Sigmoid colon (tissue), 6 donors: ENCODE measurements at regions not wholly inside any gene's neighbourhood (a gene's known extent, or its start where the extent isn't known, plus 50 kb on each side); places are given as distances from the start of the nearest gene placed in this dataset.
A peak's percentile ranks its signal among the peaks of the same experiment; 100 is the strongest.

Source experiments
- DNase-seq: peaks from one replicate; pipeline ENCODE4 v3.0.0-alpha.2; 2019
- H3K27ac ChIP-seq, 4 donors: fragments of 200-600 bp; sonication (generic); one replicate each; pipeline ENCODE4 v1.5.1; 2016 to 2019; ENCODE audit warnings: mild to moderate bottlenecking in 1 of 4
- H3K27me3 ChIP-seq, 3 donors: fragments of 200-600 bp; sonication (generic); one replicate each; pipeline ENCODE4 v1.5.1; 2019; ENCODE audit warnings: mild to moderate bottlenecking in 1 of 3
- H3K36me3 ChIP-seq, 4 donors: fragments of 200-600 bp; sonication (generic); one replicate each; pipeline ENCODE4 v1.5.1; 2016 to 2019
- H3K4me1 ChIP-seq, 4 donors: fragments of 200-600 bp; sonication (generic); one replicate each; pipeline ENCODE4 v1.5.1; 2017 to 2019
- H3K4me3 ChIP-seq, 4 donors: fragments of 200-600 bp; sonication (generic); one replicate each; pipeline ENCODE4 v1.5.1; 2017 to 2019; ENCODE audit warnings: mild to moderate bottlenecking in 2 of 4, moderate library complexity in 1 of 4
- H3K9me3 ChIP-seq, 4 donors: fragments of 200-600 bp in 3 of 4; sonication (generic) in 3 of 4; one replicate each; pipeline versions ENCODE4 v1.5.1 to v1.6.1; 2013 to 2019
- CTCF ChIP-seq, 4 experiments: fragments of 450-650 bp in 3 of 4; fragments of 200-600 bp in 1 of 4; IDR thresholded peaks; one replicate each; pipeline ENCODE4 v1.5.1; 2016 to 2019; ENCODE audit warnings: antibody characterized with exemption in 4 of 4, mild to moderate bottlenecking in 3 of 4, moderate library complexity in 2 of 4
- EP300 ChIP-seq, 4 donors: sonication (generic); formaldehyde crosslinking; IDR thresholded peaks; one replicate each; pipeline ENCODE4 v1.6.1; 2017; ENCODE audit warnings: antibody characterized with exemption in 4 of 4
- POLR2A ChIP-seq, 2 donors: fragments of 450-650 bp; IDR thresholded peaks; one replicate each; pipeline ENCODE4 v1.6.1; 2016; ENCODE audit warnings: antibody characterized with exemption in 2 of 2, mild to moderate bottlenecking in 2 of 2, moderate library complexity in 2 of 2
- POLR2AphosphoS5 ChIP-seq, 4 donors: sonication (generic); formaldehyde crosslinking; IDR thresholded peaks; one replicate each; pipeline ENCODE4 v1.6.1; 2017; ENCODE audit warnings: antibody characterized with exemption in 4 of 4
- WGBS, 2 donors: extraction: QIAGEN DNeasy Blood & Tissue Kit; methylation state at CpG; one replicate each; pipeline ENCODE4 v1.1.7; 2013; 5-methylcytosine and 5-hydroxymethylcytosine counted together
- intact Hi-C: fragments of 100-400 bp; cut with DNase I; formaldehyde crosslinking; loops from one replicate; pipeline ENCODE4 v1.15.1; 2023
- donor health status: healthy with polysubstance abuse.
- donor health status: healthy.

- Histone ChIP-seq H3K27me3 (no peaks in the 10 kb centered on the region), H3K4me1 (no peaks in the 10 kb centered on the region), H3K9me3 (peaks cover 0 to 2% (median 0%) of the 10 kb centered on the region in 4 donors), H3K27ac (no peak overlapping the region), H3K4me3 (no peak overlapping the region), H3K36me3 (no peaks in the 10 kb centered on the region)
- intact Hi-C loops = no loop called here
- TF ChIP-seq POLR2A (IDR thresholded peaks at IDR 0.05) = no peak
- TF ChIP-seq EP300 (IDR thresholded peaks at IDR 0.05) = no peak
- WGBS, 2 donors = 81 to 91% methylated on average over 6 of the region's 6 CpGs
- DNase-seq = no peak
Observed at GRCh38 chr21:35481005-35481404, 431.9 kb upstream of the RUNX1 start.

GRCh38 chr21:35479529-35479928 lies 430.4 kb upstream of the RUNX1 start:
- 89 to 95% methylated on average over 1 of the region's 1 CpG for WGBS, 2 donors
- H3K36me3 ChIP-seq = no peaks in the 10 kb centered on the region
- no peaks in the 10 kb centered on the region for H3K27me3 ChIP-seq
- no peaks in the 10 kb centered on the region for H3K4me1 ChIP-seq
- TF ChIP-seq EP300 (IDR thresholded peaks at IDR 0.05) (no peak), POLR2AphosphoS5 (IDR thresholded peaks at IDR 0.05) (no peak), POLR2A (IDR thresholded peaks at IDR 0.05) (no peak), CTCF (IDR thresholded peaks at IDR 0.05) (no peak)
- DNase-seq = no peak
- H3K4me3 ChIP-seq = no peak overlapping the region
- no peak overlapping the region for H3K27ac ChIP-seq
- intact Hi-C loops = no loop called here
- H3K9me3 ChIP-seq = peaks cover 0 to 2% (median 0%) of the 10 kb centered on the region in 4 donors

- intact Hi-C loops = no loop called here
- Histone ChIP-seq H3K9me3 (peaks cover 0 to 2% (median 0%) of the 10 kb centered on the region in 4 donors), H3K27ac (no peak overlapping the region), H3K36me3 (no peaks in the 10 kb centered on the region), H3K4me1 (no peaks in the 10 kb centered on the region), H3K27me3 (no peaks in the 10 kb centered on the region), H3K4me3 (no peak overlapping the region)
- no peak for DNase-seq
- TF ChIP-seq EP300 (IDR thresholded peaks at IDR 0.05) (no peak), CTCF (IDR thresholded peaks at IDR 0.05) (no peak), POLR2A (IDR thresholded peaks at IDR 0.05) (no peak), POLR2AphosphoS5 (IDR thresholded peaks at IDR 0.05) (no peak)
Observed at GRCh38 chr21:35479065-35479448, 430.0 kb upstream of the RUNX1 start.

DNA sequence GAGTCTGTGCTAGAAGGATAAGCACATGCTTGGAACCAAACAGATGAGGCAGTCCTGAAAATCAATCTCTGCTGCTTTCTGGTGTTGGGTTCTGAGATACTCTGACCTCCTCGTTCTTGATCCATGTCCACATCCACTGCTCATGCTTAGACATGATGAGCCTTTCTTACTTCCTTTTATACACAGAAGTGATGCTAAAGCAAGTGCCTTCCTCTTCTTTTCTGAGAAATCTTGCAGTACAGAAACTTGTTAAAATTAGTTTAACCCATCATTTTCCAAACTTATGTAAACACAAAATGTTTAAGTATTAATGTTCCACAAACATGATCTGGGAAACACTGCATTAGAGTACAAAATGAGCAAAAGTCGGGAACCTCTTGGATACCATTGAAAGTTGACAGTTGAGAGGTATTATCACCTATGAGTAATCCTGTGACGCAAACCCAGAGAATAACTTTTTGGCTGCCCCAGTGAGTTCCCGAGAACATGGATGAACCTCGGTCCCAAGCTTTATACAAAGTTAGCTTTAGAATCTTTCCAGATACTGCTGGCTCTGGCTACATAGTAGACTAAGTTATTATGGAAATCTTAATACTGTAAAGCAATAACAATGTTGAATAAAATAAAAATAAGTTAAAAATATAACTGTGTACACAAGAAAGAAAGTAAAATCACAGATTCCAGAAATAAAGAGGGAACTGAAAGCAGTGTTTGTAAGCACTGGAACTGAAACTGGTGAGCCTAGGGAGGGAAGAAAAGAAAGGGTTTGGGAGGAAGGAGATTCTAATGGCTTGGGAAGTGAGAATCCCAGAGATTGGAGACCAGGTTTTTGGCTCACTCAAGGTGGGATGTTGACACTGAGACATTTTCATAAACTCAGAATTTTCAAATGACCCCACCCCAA lies 429.3 kb upstream of the RUNX1 start:
- Histone ChIP-seq H3K9me3 (peaks cover 0 to 2% (median 0%) of the 10 kb centered on the region in 4 donors), H3K27ac (peak overlapping the region in 1 of 4 donors; percentile 33), H3K36me3 (no peaks in the 10 kb centered on the region), H3K4me1 (no peaks in the 10 kb centered on the region), H3K4me3 (no peak overlapping the region), H3K27me3 (no peaks in the 10 kb centered on the region)
- 65 to 71% methylated on average over 5 of the region's 5 CpGs for whole genome bisulfite sequencing, 2 donors
- no peak for TF ChIP-seq EP300 (IDR thresholded peaks at IDR 0.05)
- TF ChIP-seq POLR2AphosphoS5 (IDR thresholded peaks at IDR 0.05) = no peak
- TF ChIP-seq CTCF (IDR thresholded peaks at IDR 0.05) = no peak
- intact Hi-C loops = no loop called here
- DNase-seq = no peak

GRCh38 chr21:35477622-35478021 lies 428.5 kb upstream of the RUNX1 start:
- 69 to 83% methylated on average over 3 of the region's 3 CpGs for WGBS, 2 donors
- Histone ChIP-seq H3K27me3 (no peaks in the 10 kb centered on the region), H3K27ac (peak overlapping the region in 1 of 4 donors; percentile 33), H3K36me3 (no peaks in the 10 kb centered on the region), H3K9me3 (peaks cover 0 to 2% (median 0%) of the 10 kb centered on the region in 4 donors), H3K4me1 (no peaks in the 10 kb centered on the region), H3K4me3 (no peak overlapping the region)
- TF ChIP-seq POLR2A (IDR thresholded peaks at IDR 0.05) = no peak
- no peak for TF ChIP-seq POLR2AphosphoS5 (IDR thresholded peaks at IDR 0.05)
- TF ChIP-seq CTCF (IDR thresholded peaks at IDR 0.05) = no peak
- no peak for TF ChIP-seq EP300 (IDR thresholded peaks at IDR 0.05)
- intact Hi-C loops = no loop called here
- no peak for DNase-seq
